ENCODE measurements at regions not wholly inside any gene's neighbourhood (a gene's known extent, or its start where the extent isn't known, plus 50 kb on each side); places are given as distances from the start of the nearest gene placed in this dataset.

- no peak for TF ChIP-seq POLR2A (IDR thresholded peaks at IDR 0.05)
- no peak for TF ChIP-seq CTCF (IDR thresholded peaks at IDR 0.05)
These were observed 632.6 kb upstream of the SEMA6A start for GRCh38 chr5:117207088-117207668.
